ENCODE measurements at regions not wholly inside any gene's neighbourhood (a gene's known extent, or its start where the extent isn't known, plus 50 kb on each side); places are given as distances from the start of the nearest gene placed in this dataset.

DNA sequence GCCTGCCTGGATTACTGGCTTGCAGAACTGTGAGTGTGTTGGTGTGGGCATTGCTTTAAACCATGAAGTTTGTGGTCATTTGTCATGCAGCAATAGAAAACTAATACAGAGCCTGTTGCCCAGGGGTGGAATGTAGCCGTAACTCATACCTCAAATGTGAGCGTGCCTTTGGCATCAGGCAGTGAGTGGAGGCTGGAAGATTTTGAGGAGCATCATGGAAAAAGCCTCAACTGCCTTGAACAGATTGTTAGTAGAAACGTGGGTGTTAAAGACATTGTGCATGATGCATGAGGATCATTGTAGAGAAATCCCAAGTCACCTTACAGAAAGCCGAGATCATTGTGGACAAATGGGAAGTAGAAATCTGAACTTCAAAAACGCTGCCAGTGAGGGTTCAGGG lies 580.5 kb downstream of the AACS start:
- H3K4me3 ChIP-seq (replicated peaks in 1 of 2; ENCODE audit: low read depth in 2 of 2, low read length in 2 of 2), result no peak overlapping the region
- TF ChIP-seq CTCF (IDR thresholded peaks at IDR 0.05; ENCODE audit: low read depth, low read length), result no peak
- no peak for DNase-seq (ENCODE audit: low read depth in 2 of 2)

DNA sequence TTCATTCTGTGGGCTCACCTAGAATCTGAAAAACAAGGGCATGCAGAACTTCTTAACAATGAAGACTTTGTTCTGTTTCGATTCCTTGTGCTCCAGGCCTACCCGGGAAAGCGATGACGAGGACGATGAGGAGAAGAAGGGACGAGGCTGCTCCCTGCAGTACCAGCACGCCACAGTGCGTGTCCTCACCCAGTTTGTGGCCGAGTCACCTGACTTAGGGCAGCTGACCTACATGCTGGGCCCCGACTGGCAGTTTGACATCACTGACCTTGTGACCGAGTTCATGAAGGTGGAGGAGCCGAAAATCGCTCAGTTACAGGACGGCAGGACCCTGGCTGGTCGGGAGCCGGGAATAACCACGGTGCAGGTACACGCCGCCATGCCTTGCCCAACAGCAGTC lies 585.4 kb downstream of the AACS start:
- no peak for DNase-seq (ENCODE audit: low read depth in 2 of 2)
- TF ChIP-seq CTCF (IDR thresholded peaks at IDR 0.05; ENCODE audit: low read depth, low read length), result no peak
- no peak overlapping the region for H3K4me3 ChIP-seq (replicated peaks in 1 of 2; ENCODE audit: low read depth in 2 of 2, low read length in 2 of 2)

GRCh38 chr12:125651625-125652024 lies 586.4 kb downstream of the AACS start:
- no peak overlapping the region for H3K4me3 ChIP-seq (replicated peaks in 1 of 2; ENCODE audit: low read depth in 2 of 2, low read length in 2 of 2)
- no peak for DNase-seq (ENCODE audit: low read depth in 2 of 2)
- no peak for TF ChIP-seq CTCF (IDR thresholded peaks at IDR 0.05; ENCODE audit: low read depth, low read length)

DNA sequence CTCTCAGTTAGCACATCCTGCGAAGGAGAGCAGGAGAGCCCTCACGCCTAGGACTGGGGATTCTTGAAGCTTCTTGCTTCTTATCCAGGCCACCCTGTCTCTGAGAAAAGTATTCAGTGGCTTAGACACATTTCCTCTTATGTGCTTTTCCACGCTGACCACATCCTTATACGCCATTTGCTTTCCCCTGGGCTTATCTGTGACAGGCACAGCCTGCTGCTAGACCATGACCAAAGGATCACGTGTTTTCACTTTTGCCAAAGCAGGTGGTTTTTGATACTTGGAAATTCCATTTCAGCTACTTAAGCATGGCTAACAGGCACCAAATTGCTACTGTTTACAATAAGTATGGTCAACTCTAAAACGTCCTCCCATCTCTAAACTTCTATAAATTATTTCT lies 587.4 kb downstream of the AACS start:
- no peak overlapping the region for H3K4me3 ChIP-seq (replicated peaks in 1 of 2; ENCODE audit: low read depth in 2 of 2, low read length in 2 of 2)
- DNase-seq (ENCODE audit: low read depth in 2 of 2), result no peak
- TF ChIP-seq CTCF (IDR thresholded peaks at IDR 0.05; ENCODE audit: low read depth, low read length), result no peak

DNA sequence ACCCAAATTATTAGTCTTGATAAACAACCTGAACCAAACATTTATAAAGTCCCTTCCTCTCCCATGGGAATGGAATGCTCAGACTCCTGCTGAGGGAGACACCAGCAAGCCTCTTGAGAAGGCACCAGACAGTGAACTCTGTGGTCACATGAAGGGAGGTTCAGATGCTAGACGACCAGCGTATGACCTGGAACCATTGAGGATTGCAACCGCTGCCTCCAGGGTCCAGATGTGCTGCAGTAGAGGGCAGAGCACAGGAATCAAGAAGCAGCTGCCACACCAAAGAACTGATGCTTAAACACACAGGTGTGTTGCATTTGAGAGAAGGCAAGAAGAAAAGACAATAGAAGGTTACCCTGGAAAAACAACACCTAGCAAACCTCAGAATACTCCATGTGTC lies 592.4 kb downstream of the AACS start:
- TF ChIP-seq CTCF (IDR thresholded peaks at IDR 0.05; ENCODE audit: low read depth, low read length), result no peak
- H3K4me3 ChIP-seq (replicated peaks in 1 of 2; ENCODE audit: low read depth in 2 of 2, low read length in 2 of 2), result no peak overlapping the region
- DNase-seq (ENCODE audit: low read depth in 2 of 2), result no peak

DNA sequence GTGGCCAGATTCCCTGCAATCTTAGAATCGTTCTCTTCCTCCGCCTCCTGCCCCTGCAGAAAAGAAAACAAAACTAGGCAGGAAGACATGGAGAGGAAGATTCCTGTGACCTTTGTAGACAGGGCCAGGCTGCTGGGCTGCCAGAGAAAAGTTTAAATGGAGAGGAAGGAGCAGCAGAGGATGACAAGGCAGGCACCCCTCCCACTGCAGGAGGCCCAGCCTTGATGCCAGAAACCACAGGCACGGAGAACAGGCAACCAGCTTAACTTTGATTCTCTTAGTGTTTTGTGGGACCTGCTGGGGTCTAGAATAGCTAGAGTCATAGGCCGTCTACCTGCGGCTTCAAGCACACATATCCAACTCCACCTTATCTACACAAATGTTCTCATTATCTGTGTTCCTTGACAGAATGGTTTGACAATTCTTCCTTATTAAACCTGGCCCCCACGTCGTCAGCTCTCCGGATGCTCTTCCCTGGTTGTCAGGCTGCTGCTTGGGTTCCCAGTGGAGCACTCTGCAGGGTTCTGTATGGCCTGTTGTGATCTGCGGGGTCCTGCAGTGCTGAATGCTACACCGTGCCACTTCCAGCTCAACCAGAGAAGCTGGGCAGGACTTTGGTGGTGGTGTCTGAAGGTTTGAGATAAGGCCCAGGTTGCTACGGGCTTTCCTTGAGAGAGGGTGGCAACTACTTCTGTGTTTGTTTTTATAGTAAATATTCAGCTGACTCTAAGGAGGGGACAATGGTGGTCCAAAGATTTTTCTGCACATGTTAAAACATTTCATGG lies 609.5 kb downstream of the AACS start:
- TF ChIP-seq CTCF (IDR thresholded peaks at IDR 0.05; ENCODE audit: low read depth, low read length), result no peak
- DNase-seq (ENCODE audit: low read depth in 2 of 2), result no peak
- no peak overlapping the region for H3K4me3 ChIP-seq (replicated peaks in 1 of 2; ENCODE audit: low read depth in 2 of 2, low read length in 2 of 2)

DNA sequence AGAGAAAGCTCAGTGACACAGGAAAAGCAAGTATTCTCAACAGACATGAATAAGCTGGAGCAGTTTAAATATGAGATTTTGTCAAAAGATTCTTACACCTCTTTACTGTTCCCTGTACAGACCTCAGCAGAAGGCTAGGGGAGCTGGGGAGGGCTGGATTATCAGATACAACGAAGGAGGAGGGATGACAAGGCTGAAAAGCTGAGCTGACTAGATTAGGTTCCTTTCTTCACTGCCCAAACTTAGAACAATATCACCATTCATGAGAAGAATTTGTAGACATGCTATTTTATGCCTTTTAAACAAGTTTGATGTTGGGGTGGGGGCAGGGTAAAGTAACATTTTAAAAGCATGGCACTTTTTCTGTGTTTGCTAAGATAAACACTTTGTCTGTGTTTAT lies 611.1 kb downstream of the AACS start:
- H3K4me3 ChIP-seq (replicated peaks in 1 of 2; ENCODE audit: low read depth in 2 of 2, low read length in 2 of 2), result no peak overlapping the region
- TF ChIP-seq CTCF (IDR thresholded peaks at IDR 0.05; ENCODE audit: low read depth, low read length), result no peak
- DNase-seq (ENCODE audit: low read depth in 2 of 2), result no peak

Measured in cardiac fibroblast (primary cell).